GM19455 (cell line): ENCODE measurements at regions not wholly inside any gene's neighbourhood (a gene's known extent, or its start where the extent isn't known, plus 50 kb on each side); places are given as distances from the start of the nearest gene placed in this dataset.
A peak's percentile ranks its signal among the peaks of the same experiment; 100 is the strongest.

Source experiments
- ATAC-seq: cut with Tn5 transposase; IDR thresholded peaks from one replicate; pipeline ENCODE4 v1.9.1; 2021; ENCODE audit not compliant: unreplicated experiment

GRCh38 chr4:104881136-104881886 lies 265.4 kb upstream of the TET2 start:
- ATAC-seq = no peak

- no peak for ATAC-seq
Observed at GRCh38 chr4:104890598-104891275, 255.9 kb upstream of the TET2 start.

GRCh38 chr4:104896660-104897645 lies 249.7 kb upstream of the TET2 start:
- no peak for ATAC-seq

- no peak for ATAC-seq
Observed at GRCh38 chr4:104899863-104900262, 246.8 kb upstream of the TET2 start.

- ATAC-seq = no peak
Observed at GRCh38 chr4:104901438-104901837, 245.2 kb upstream of the TET2 start.

GRCh38 chr4:104901961-104902605 lies 244.6 kb upstream of the TET2 start:
- no peak for ATAC-seq

GRCh38 chr4:104905065-104905464 lies 241.6 kb upstream of the TET2 start:
- no peak for ATAC-seq

- no peak for ATAC-seq
Observed at GRCh38 chr4:104905546-104905945, 241.1 kb upstream of the TET2 start.

- ATAC-seq = no peak
Observed at GRCh38 chr4:104906276-104906675, 240.4 kb upstream of the TET2 start.

GRCh38 chr4:104907074-104907649 lies 239.5 kb upstream of the TET2 start:
- ATAC-seq = no peak

- no peak for ATAC-seq
Observed at GRCh38 chr4:104907991-104908390, 238.7 kb upstream of the TET2 start.

GRCh38 chr4:104909376-104909775 lies 237.3 kb upstream of the TET2 start:
- no peak for ATAC-seq

GRCh38 chr4:104912518-104912917 lies 234.2 kb upstream of the TET2 start:
- no peak for ATAC-seq

GRCh38 chr4:104915373-104915772 lies 231.3 kb upstream of the TET2 start:
- no peak for ATAC-seq

GRCh38 chr4:104915864-104916263 lies 230.8 kb upstream of the TET2 start:
- no peak for ATAC-seq

GRCh38 chr4:104919406-104919805 lies 227.3 kb upstream of the TET2 start:
- no peak for ATAC-seq

- ATAC-seq = no peak
Observed at GRCh38 chr4:104930298-104930697, 216.4 kb upstream of the TET2 start.

- ATAC-seq = peak; percentile 74
Observed at GRCh38 chr4:104930745-104931736, 215.6 kb upstream of the TET2 start.

GRCh38 chr4:104938624-104939023 lies 208.1 kb upstream of the TET2 start:
- ATAC-seq = no peak
